A673 (cell line): ENCODE measurements at regions not wholly inside any gene's neighbourhood (a gene's known extent, or its start where the extent isn't known, plus 50 kb on each side); places are given as distances from the start of the nearest gene placed in this dataset.
A peak's percentile ranks its signal among the peaks of the same experiment; 100 is the strongest.

Source experiments
- BruUV-seq: library from RNA; stranded (reverse); fragments of 400-500 nt; replicated peaks from 2 replicates; lab custom pipeline; 2021; lab: Mats Ljungman, UMichigan
- CTCF ChIA-PET: fragments of 300-600 bp; sonication (Branson Sonifier 250); formaldehyde crosslinking; loops from one replicate; lab custom pipeline; 2022; ENCODE audit warnings: antibody characterized with exemption; lab: Charles Lee
- POLR2A ChIA-PET: fragments of 300-600 bp; sonication (Branson Sonifier 250); formaldehyde crosslinking; loops from one replicate; lab custom pipeline; 2022; ENCODE audit warnings: antibody characterized with exemption; ENCODE audit not compliant: low non-redundant PET; lab: Charles Lee
- DNase-seq: peaks from one replicate; pipeline ENCODE4 v3.0.0-alpha.2; 2015; ENCODE audit warnings: low spot score
- H3K27ac ChIP-seq: fragments of 200-600 bp; sonication (generic); 2 replicates; pipeline ENCODE4 v1.5.1; 2016; ENCODE audit warnings: mixed run types, low read depth, mild to moderate bottlenecking, mixed read lengths, antibody characterized with exemption, low read length; ENCODE audit not compliant: poor library complexity, severe bottlenecking
- H3K27me3 ChIP-seq: fragments of 200-600 bp; sonication (generic); replicated peaks from 2 replicates; pipeline ENCODE4 v1.6.1; 2017; ENCODE audit warnings: mixed run types, low read depth, mild to moderate bottlenecking, mixed read lengths, antibody characterized with exemption, low read length; ENCODE audit not compliant: insufficient read depth, poor library complexity
- H3K36me3 ChIP-seq: fragments of 200-600 bp; sonication (generic); 2 replicates; pipeline ENCODE4 v1.6.1; 2016; ENCODE audit warnings: mixed run types, mild to moderate bottlenecking, mixed read lengths, antibody characterized with exemption, low read length; ENCODE audit not compliant: insufficient read depth, poor library complexity, severe bottlenecking
- H3K4me1 ChIP-seq: fragments of 200-600 bp; sonication (generic); 2 replicates; pipeline ENCODE4 v1.6.1; 2017; ENCODE audit warnings: mixed run types, mild to moderate bottlenecking, mixed read lengths, antibody characterized with exemption, low read length; ENCODE audit not compliant: insufficient read depth, poor library complexity, severe bottlenecking
- H3K4me3 ChIP-seq: fragments of 200-600 bp; sonication (generic); 2 replicates; pipeline ENCODE4 v1.5.1; 2016; ENCODE audit warnings: low read depth, mixed run types, mild to moderate bottlenecking, mixed read lengths, low read length; ENCODE audit not compliant: poor library complexity, severe bottlenecking
- H3K9me3 ChIP-seq: fragments of 200-600 bp; sonication (generic); 2 replicates; pipeline ENCODE4 v1.6.1; 2016; ENCODE audit warnings: mixed run types, low read depth, mild to moderate bottlenecking, mixed read lengths, antibody characterized with exemption, low read length; ENCODE audit not compliant: poor library complexity, severe bottlenecking
- EZH2 ChIP-seq: fragments of 200-600 bp; sonication (generic); IDR thresholded peaks from 2 replicates; pipeline ENCODE4 v1.6.1; 2017; ENCODE audit warnings: borderline replicate concordance, low read depth, mild to moderate bottlenecking, mixed read lengths, antibody characterized with exemption, low read length; ENCODE audit not compliant: poor library complexity, severe bottlenecking
- intact Hi-C: fragments of 100-400 bp; cut with micrococcal nuclease; formaldehyde crosslinking; loops from one replicate; pipeline ENCODE4 v1.10.0; 2022; ENCODE audit not compliant: unreplicated experiment
- TF ChIP-seq, protein P1 (sequence below): fragments of 300-800, 200-600 bp; sonication (generic); conservative IDR thresholded peaks from 2 replicates; pipeline ENCODE4 v1.5.1; 2017; ENCODE audit warnings: low read depth, mild to moderate bottlenecking, antibody characterized with exemption, low read length, moderate library complexity, mixed read lengths

DNA sequence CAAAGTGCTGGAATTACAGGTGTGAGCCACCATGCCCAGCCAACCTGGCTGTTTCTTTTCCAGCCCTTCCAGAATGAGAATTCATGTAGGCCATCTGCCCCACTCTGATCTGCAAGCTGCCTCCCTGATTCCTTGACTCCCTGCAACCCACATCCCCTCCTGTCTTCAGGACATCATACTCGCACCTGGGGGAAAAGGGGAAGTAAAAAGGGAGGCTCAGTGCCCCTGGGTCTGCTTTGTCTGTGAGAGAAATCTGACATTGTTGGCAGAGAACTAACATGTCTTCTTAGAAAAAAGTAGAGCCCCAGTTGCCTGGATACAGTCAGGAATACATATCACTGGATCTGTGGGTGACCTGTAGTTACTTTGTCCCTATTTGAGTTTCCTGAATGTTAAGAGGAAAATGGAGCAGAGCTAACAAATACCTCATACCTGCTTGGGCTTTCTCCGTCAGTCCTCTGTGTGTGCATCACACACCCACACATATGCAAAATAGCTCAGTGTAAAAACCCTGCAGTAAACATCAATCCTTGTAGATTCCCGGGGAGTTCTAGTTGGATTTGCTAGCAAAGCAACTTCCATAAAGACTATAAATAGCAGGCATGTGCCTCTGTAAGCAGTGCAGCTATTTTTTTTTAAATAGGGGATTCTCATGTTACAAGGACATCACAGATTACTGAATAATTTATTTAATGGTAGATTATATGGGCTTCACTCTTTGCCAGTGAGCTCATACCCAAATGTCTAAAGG, 62.9 kb downstream of the TEX35 start:
- DNase-seq = peak; percentile 27
- H3K36me3 ChIP-seq = no peaks in the 10 kb centered on the region
- no peaks in the 10 kb centered on the region for H3K27me3 ChIP-seq
- H3K27ac ChIP-seq = no peak overlapping the region
- ChIA-PET POLR2A (interaction anchor here (0.6 kb wide), 1 partner anchor 11 kb away, joined by 4 read pairs; no protein-coding TSS in a partner anchor), CTCF (interaction anchor here (0.6 kb wide), 1 partner anchor 9 kb away, joined by 3 read pairs; no protein-coding TSS in a partner anchor)
- intact Hi-C loops = no loop called here
- H3K9me3 ChIP-seq = no peaks in the 10 kb centered on the region
- H3K4me1 ChIP-seq = peaks cover 10% of the 10 kb centered on the region
- no TSS peak for BruUV-seq
- H3K4me3 ChIP-seq = no peak overlapping the region
- no peak for TF ChIP-seq EZH2

DNA sequence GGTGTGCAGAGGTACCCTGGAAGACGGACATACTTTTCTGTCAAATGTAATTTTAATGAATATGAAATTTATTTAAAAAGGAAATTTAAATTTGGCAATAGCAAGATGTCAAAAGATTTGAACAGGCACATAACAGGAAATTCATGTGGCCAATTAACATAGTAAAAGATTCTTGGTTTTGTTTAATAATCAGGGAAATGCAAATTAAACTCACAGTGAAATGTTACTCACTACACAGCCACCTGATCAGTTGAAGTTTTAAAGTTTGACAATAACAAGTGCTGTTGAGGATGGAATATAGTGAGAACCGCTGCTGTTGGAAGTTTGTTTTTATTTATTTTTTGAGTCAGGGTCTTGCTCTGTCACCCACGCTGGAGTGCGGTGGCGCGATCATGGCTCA, 63.9 kb downstream of the TEX35 start:
- no TSS peak for BruUV-seq
- Histone ChIP-seq H3K27ac (no peak overlapping the region), H3K36me3 (no peaks in the 10 kb centered on the region), H3K27me3 (no peaks in the 10 kb centered on the region), H3K9me3 (no peaks in the 10 kb centered on the region), H3K4me1 (peaks cover 10% of the 10 kb centered on the region), H3K4me3 (no peak overlapping the region)
- DNase-seq = no peak
- intact Hi-C loops = no loop called here
- TF ChIP-seq, protein P1, sequence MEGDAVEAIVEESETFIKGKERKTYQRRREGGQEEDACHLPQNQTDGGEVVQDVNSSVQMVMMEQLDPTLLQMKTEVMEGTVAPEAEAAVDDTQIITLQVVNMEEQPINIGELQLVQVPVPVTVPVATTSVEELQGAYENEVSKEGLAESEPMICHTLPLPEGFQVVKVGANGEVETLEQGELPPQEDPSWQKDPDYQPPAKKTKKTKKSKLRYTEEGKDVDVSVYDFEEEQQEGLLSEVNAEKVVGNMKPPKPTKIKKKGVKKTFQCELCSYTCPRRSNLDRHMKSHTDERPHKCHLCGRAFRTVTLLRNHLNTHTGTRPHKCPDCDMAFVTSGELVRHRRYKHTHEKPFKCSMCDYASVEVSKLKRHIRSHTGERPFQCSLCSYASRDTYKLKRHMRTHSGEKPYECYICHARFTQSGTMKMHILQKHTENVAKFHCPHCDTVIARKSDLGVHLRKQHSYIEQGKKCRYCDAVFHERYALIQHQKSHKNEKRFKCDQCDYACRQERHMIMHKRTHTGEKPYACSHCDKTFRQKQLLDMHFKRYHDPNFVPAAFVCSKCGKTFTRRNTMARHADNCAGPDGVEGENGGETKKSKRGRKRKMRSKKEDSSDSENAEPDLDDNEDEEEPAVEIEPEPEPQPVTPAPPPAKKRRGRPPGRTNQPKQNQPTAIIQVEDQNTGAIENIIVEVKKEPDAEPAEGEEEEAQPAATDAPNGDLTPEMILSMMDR = no peak
- no peak for TF ChIP-seq EZH2
- ChIA-PET POLR2A (interaction anchor here (0.6 kb wide), 1 partner anchor 10 kb away, joined by 4 read pairs; no protein-coding TSS in a partner anchor), CTCF (no interaction called here)

GRCh38 chr1:178577882-178578281, 65.0 kb downstream of the TEX35 start:
- no peak overlapping the region for H3K4me3 ChIP-seq
- CTCF ChIA-PET = no interaction called here
- peaks cover 10% of the 10 kb centered on the region for H3K4me1 ChIP-seq
- POLR2A ChIA-PET = no interaction called here
- H3K27me3 ChIP-seq = no peaks in the 10 kb centered on the region
- TF ChIP-seq, protein P1 = no peak
- TF ChIP-seq EZH2 = no peak
- no TSS peak for BruUV-seq
- H3K9me3 ChIP-seq = no peaks in the 10 kb centered on the region
- intact Hi-C loops = no loop called here
- DNase-seq = no peak
- H3K27ac ChIP-seq = no peak overlapping the region
- H3K36me3 ChIP-seq = no peaks in the 10 kb centered on the region

DNA sequence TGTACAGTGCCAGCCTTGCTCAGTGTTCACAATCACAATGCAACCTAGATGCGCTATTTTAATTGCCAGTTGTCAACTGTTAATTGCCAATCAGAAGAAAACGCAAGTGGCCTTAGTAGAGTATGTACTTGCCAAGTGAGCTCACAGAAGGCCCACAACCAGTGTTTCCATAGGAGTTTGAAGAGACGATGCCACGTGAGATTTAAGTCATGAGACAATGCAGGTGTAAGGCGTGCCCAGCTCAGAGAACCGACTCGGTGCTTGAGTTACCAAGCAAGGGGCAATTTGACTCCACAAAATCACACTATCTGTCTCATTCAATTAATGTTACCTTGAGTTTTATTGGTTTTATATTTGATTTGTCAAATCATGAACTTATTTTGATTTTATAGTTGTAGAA, 65.6 kb downstream of the TEX35 start:
- TF ChIP-seq EZH2 = no peak
- TF ChIP-seq, protein P1 = no peak
- no peak for DNase-seq
- no peaks in the 10 kb centered on the region for H3K27me3 ChIP-seq
- no peak overlapping the region for H3K4me3 ChIP-seq
- BruUV-seq = no TSS peak
- H3K27ac ChIP-seq = no peak overlapping the region
- no peaks in the 10 kb centered on the region for H3K36me3 ChIP-seq
- CTCF ChIA-PET = no interaction called here
- H3K9me3 ChIP-seq = no peaks in the 10 kb centered on the region
- H3K4me1 ChIP-seq = peaks cover 10% of the 10 kb centered on the region
- intact Hi-C loops = no loop called here
- POLR2A ChIA-PET = no interaction called here
